Tibial nerve (tissue), 4 donors: ENCODE measurements at regions not wholly inside any gene's neighbourhood (a gene's known extent, or its start where the extent isn't known, plus 50 kb on each side); places are given as distances from the start of the nearest gene placed in this dataset.
"Not testable (repeated sequence)": the region's sequence is repeated elsewhere in the genome, so short reads cannot be mapped to it uniquely, and the experiment has no call there.

Experiments used
- DNase-seq, 2 donors: peaks; one replicate each; pipeline ENCODE4 v3.0.0-alpha.2; 2019; ENCODE audit warnings: low spot score in 2 of 2
- H3K27ac ChIP-seq, 4 donors: fragments of 200-600 bp; sonication (generic) in 3 of 4; one replicate each; pipeline ENCODE4 v1.5.1; 2017 to 2019; ENCODE audit warnings: mild to moderate bottlenecking in 1 of 4
- H3K27me3 ChIP-seq, 2 donors: fragments of 200-600 bp; sonication (generic) in 1 of 2; one replicate each; pipeline versions ENCODE4 v1.5.1 to v1.6.0; 2017 to 2019
- H3K36me3 ChIP-seq, 3 donors: fragments of 200-600 bp; sonication (generic); one replicate each; pipeline ENCODE4 v1.5.1; 2018 to 2019
- H3K4me1 ChIP-seq, 4 donors: fragments of 200-600 bp; sonication (generic) in 3 of 4; one replicate each; pipeline ENCODE4 v1.5.1; 2017 to 2019
- H3K4me3 ChIP-seq, 4 donors: fragments of 200-600 bp; sonication (generic) in 3 of 4; one replicate each; pipeline ENCODE4 v1.5.1; 2017 to 2019; ENCODE audit warnings: mild to moderate bottlenecking in 1 of 4, moderate library complexity in 1 of 4
- H3K9me3 ChIP-seq, 4 donors: fragments of 200-600 bp; sonication (generic) in 3 of 4; one replicate each; pipeline ENCODE4 v1.5.1; 2017 to 2019
- EP300 ChIP-seq, 2 donors: sonication (generic); formaldehyde crosslinking; IDR thresholded peaks; one replicate each; pipeline ENCODE4 v1.6.1; 2017; ENCODE audit warnings: antibody characterized with exemption in 2 of 2, mild to moderate bottlenecking in 1 of 2
- POLR2A ChIP-seq, 2 donors: fragments of 450-650 bp; IDR thresholded peaks; one replicate each; pipeline ENCODE4 v1.6.1; 2017; ENCODE audit warnings: antibody characterized with exemption in 2 of 2, mild to moderate bottlenecking in 2 of 2, moderate library complexity in 2 of 2
- WGBS, 2 donors: methylation state at CpG; one replicate each; pipeline ENCODE4 v1.1.5; 2018; 5-methylcytosine and 5-hydroxymethylcytosine counted together
- TF ChIP-seq, protein P1 (sequence below), 5 experiments: fragments of 200-600 bp in 3 of 5; fragments of 450-650 bp in 2 of 5; sonication (generic) in 3 of 5; IDR thresholded peaks; one replicate each; pipeline ENCODE4 v1.5.1; 2016 to 2019; ENCODE audit warnings: antibody characterized with exemption in 5 of 5, mild to moderate bottlenecking in 3 of 5, moderate library complexity in 2 of 5

DNA sequence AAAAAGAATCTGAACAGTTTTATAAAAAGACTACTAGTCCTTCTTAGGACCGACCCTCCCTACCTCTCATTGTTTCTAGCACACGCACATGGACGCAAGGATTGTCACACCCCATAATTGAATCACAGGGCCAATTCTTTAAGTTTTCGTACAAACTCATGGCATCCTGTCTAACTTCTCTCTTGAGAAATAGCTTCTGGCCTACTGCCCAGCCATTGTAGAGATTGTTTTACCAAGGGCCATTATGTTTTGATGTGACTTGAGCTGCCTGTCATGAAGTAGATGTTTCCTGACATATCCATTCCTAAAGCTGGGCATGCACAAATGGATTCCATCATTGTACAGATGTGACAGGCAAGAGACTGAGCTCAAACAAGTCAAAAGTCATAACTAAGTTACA is 1672.1 kb upstream of the C9orf72 start:
- Histone ChIP-seq H3K4me3 (no peak overlapping the region), H3K9me3 (no peaks in the 10 kb centered on the region), H3K36me3 (no peaks in the 10 kb centered on the region), H3K27me3 (no peaks in the 10 kb centered on the region), H3K27ac (no peak overlapping the region), H3K4me1 (no peaks in the 10 kb centered on the region)
- 67 to 76% methylated on average over 4 of the region's 4 CpGs for WGBS, 2 donors
- DNase-seq, result no peak
- TF ChIP-seq EP300 (IDR thresholded peaks at IDR 0.05) (no peak), POLR2A (IDR thresholded peaks at IDR 0.05) (no peak)
- TF ChIP-seq, protein P1, sequence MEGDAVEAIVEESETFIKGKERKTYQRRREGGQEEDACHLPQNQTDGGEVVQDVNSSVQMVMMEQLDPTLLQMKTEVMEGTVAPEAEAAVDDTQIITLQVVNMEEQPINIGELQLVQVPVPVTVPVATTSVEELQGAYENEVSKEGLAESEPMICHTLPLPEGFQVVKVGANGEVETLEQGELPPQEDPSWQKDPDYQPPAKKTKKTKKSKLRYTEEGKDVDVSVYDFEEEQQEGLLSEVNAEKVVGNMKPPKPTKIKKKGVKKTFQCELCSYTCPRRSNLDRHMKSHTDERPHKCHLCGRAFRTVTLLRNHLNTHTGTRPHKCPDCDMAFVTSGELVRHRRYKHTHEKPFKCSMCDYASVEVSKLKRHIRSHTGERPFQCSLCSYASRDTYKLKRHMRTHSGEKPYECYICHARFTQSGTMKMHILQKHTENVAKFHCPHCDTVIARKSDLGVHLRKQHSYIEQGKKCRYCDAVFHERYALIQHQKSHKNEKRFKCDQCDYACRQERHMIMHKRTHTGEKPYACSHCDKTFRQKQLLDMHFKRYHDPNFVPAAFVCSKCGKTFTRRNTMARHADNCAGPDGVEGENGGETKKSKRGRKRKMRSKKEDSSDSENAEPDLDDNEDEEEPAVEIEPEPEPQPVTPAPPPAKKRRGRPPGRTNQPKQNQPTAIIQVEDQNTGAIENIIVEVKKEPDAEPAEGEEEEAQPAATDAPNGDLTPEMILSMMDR (IDR thresholded peaks at IDR 0.05), result no peak

DNA sequence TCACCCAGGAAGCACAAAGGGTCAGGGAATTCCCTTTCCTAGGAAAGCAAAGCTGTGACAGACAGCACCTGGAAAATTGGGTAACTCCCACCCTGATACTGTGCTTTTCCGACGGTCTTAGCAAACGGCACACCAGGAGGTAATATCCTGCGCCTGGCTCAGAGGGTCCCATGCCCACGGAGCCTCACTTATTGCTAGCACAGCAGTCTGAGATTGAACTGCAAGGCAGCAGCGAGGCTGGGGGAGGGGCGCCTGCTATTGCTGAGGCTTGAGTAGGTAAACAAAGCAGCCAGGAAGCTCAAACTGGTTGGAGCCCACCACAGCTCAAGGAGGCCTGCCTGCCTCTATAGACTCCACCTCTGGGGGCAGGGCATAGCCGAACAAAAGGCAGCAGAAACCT is 1697.1 kb upstream of the C9orf72 start:
- H3K36me3 ChIP-seq, H3K4me1 ChIP-seq, DNase-seq, H3K27ac ChIP-seq, H3K27me3 ChIP-seq, H3K4me3 ChIP-seq: not testable (repeated sequence)
- H3K9me3 ChIP-seq, result peaks cover 0 to 15% (median 0%) of the 10 kb centered on the region in 4 donors
- whole genome bisulfite sequencing, 2 donors, result 76 to 80% methylated on average over 7 to 8 of the region's 8 CpGs

DNA sequence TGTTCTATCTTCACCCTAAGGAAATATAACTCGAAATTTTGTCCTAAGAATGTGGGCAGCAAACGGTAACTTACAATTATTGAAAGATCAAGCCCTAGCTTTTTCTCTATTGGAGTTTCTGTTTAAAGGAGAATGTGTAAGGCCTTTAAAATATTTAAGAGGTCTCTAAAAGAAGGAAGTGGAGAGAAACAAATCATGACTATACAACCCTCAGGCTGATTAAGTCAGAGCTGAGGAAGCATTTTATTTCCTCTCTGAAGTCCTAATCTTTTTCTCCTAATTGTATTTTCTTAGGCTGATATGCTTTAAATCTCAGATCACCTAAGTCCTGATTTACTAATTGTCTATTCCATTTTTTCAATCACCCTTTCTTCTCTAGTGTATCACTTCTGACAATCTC is 1708.8 kb upstream of the C9orf72 start:
- no peaks in the 10 kb centered on the region for H3K9me3 ChIP-seq
- H3K4me3 ChIP-seq, result no peak overlapping the region
- WGBS, 2 donors, result 60 to 65% methylated on average over 2 of the region's 2 CpGs
- H3K4me1 ChIP-seq, result no peaks in the 10 kb centered on the region
- no peak for TF ChIP-seq POLR2A (IDR thresholded peaks at IDR 0.05)
- no peak for TF ChIP-seq EP300 (IDR thresholded peaks at IDR 0.05)
- TF ChIP-seq, protein P1 (IDR thresholded peaks at IDR 0.05), result no peak
- H3K27me3 ChIP-seq, result no peaks in the 10 kb centered on the region
- H3K27ac ChIP-seq, result no peak overlapping the region
- no peak for DNase-seq
- no peaks in the 10 kb centered on the region for H3K36me3 ChIP-seq

DNA sequence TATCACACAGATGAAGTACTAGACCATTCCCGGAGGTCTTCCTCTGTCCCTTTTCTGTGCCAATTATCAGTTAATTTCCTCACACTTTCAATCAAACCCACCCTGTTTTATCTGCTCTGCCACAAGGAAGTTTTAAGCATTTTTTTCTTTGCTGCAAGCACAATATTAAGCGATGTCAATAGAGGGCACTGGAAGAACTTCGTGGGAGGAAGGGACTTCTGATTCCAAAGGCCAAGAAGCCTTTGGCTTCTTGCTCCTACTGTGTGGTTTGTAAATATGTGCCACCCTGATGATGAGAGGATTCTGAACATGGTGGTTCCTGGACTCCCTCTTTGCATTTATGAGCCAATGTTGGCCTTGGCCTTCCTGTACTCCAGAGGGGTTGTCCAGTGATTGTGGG is 1712.5 kb upstream of the C9orf72 start:
- Histone ChIP-seq H3K36me3 (no peaks in the 10 kb centered on the region), H3K4me3 (no peak overlapping the region), H3K27ac (no peak overlapping the region), H3K4me1 (no peaks in the 10 kb centered on the region), H3K9me3 (no peaks in the 10 kb centered on the region), H3K27me3 (no peaks in the 10 kb centered on the region)
- TF ChIP-seq, protein P1 (IDR thresholded peaks at IDR 0.05), result no peak
- no peak for TF ChIP-seq EP300 (IDR thresholded peaks at IDR 0.05)
- TF ChIP-seq POLR2A (IDR thresholded peaks at IDR 0.05), result no peak
- 51 to 59% methylated on average over 3 of the region's 3 CpGs for WGBS, 2 donors
- DNase-seq, result no peak

DNA sequence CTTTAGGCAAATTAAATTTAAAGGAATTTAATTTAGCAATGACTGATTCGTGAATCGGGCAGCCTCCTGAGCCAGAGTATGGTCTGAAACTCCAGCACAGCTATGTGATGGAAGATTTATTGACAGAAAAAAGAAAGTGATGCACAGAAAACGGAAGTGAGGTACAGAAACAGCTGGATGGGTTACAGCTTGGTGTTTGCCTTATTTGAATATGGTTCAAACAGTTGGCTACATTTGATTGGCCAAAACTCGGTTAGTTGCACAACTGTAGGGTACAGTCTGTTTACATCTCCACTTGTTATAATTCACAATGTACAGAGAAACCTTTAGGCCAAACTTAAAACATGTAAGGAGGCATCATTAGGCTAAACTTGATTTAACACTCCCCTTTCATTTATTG is 1716.1 kb upstream of the C9orf72 start:
- Histone ChIP-seq H3K4me3 (no peak overlapping the region), H3K36me3 (no peaks in the 10 kb centered on the region), H3K9me3 (peaks cover 0 to 4% (median 0%) of the 10 kb centered on the region in 4 donors), H3K4me1 (no peaks in the 10 kb centered on the region), H3K27me3 (no peaks in the 10 kb centered on the region), H3K27ac (no peak overlapping the region)
- no peak for DNase-seq
- WGBS, 2 donors, result 81 to 85% methylated on average over 4 of the region's 4 CpGs
- TF ChIP-seq POLR2A (IDR thresholded peaks at IDR 0.05), result no peak
- no peak for TF ChIP-seq EP300 (IDR thresholded peaks at IDR 0.05)
- TF ChIP-seq, protein P1 (IDR thresholded peaks at IDR 0.05), result no peak

DNA sequence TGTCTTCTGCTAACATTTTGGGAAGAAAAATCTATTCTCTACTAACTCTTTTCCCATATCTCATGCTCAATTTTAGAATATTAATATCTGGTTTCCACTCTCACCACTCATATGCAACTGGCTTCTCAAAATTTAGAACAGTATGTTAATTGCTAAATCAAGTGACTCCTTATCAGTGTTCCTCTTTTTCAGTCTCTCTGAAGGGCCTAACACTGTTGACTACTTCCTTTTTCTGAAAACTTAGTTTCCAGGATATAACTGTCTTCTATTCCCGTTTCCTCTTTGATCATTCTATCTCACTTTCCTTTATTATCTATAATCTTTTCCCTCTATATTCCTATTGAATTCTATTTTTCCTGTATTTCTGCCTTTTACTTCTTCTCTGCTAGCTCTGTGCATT is 1717.2 kb upstream of the C9orf72 start:
- Histone ChIP-seq H3K4me1 (no peaks in the 10 kb centered on the region), H3K9me3 (peaks cover 0 to 8% (median 0%) of the 10 kb centered on the region in 4 donors), H3K4me3 (no peak overlapping the region), H3K27me3 (no peaks in the 10 kb centered on the region), H3K36me3 (no peaks in the 10 kb centered on the region), H3K27ac (no peak overlapping the region)
- TF ChIP-seq, protein P1 (IDR thresholded peaks at IDR 0.05), result no peak
- no peak for TF ChIP-seq EP300 (IDR thresholded peaks at IDR 0.05)
- TF ChIP-seq POLR2A (IDR thresholded peaks at IDR 0.05), result no peak
- 63 to 77% methylated on average over 1 of the region's 1 CpG for WGBS, 2 donors
- no peak for DNase-seq
